SK-N-SH (cell line): ENCODE measurements at regions not wholly inside any gene's neighbourhood (a gene's known extent, or its start where the extent isn't known, plus 50 kb on each side); places are given as distances from the start of the nearest gene placed in this dataset.

ENCODE experiments used
- CTCF ChIA-PET: fragments of 300-600, 350-600 bp; formaldehyde crosslinking; extraction: SDS; loops from one replicate; lab custom pipeline; 2021; lab: Yijun Ruan, JAX
- POLR2A ChIA-PET: fragments of 350-600 bp; sonication (Branson Sonifier 250); formaldehyde crosslinking; extraction: SDS; loops from one replicate; lab custom pipeline; 2020; ENCODE audit warnings: antibody characterized with exemption, inconsistent platforms; lab: Yijun Ruan, JAX
- DNase-seq: peaks from one replicate; pipeline ENCODE4 v3.0.0; 2012
- H2AFZ ChIP-seq: fragments of 200-600 bp; sonication (generic); 2 replicates; pipeline ENCODE4 v1.8.1; 2016; ENCODE audit warnings: antibody characterized with exemption, mild to moderate bottlenecking, low read depth
- H3F3A ChIP-seq: fragments of 200-600 bp; sonication (generic); replicated peaks from 2 replicates; pipeline ENCODE3; 2016; ENCODE audit warnings: antibody characterized with exemption, mild to moderate bottlenecking; ENCODE audit not compliant: insufficient read depth
- H3K27ac ChIP-seq, 2 experiments: fragments of 200-500 bp in 1 of 2; fragments of 200-600 bp in 1 of 2; sonication (Bioruptor generic) in 1 of 2; sonication (generic), shearing (Covaris generic) in 1 of 2; 2 replicates each; pipeline versions ENCODE4 v1.5.1 to v1.6.1; 2014 to 2016; ENCODE audit warnings: low read depth in 2 of 2, inconsistent platforms in 1 of 2, low read length in 1 of 2, mild to moderate bottlenecking in 1 of 2, mixed read lengths in 1 of 2
- H3K27me3 ChIP-seq: fragments of 200-600 bp; sonication (generic), shearing (Covaris generic); 2 replicates; pipeline ENCODE4 v1.6.1; 2016; ENCODE audit warnings: mixed run types; ENCODE audit not compliant: insufficient read depth
- H3K36me3 ChIP-seq, 2 experiments: fragments of 200-500 bp in 1 of 2; fragments of 200-600 bp in 1 of 2; sonication (Bioruptor generic) in 1 of 2; sonication (generic) in 1 of 2; replicated peaks in 1 of 2; 2 replicates each; pipeline versions ENCODE3 to v1.5.1; 2014 to 2016; ENCODE audit warnings: low read length in 1 of 2, mild to moderate bottlenecking in 1 of 2; ENCODE audit not compliant: insufficient read depth in 2 of 2, control insufficient read depth in 1 of 2
- H3K4me1 ChIP-seq, 2 experiments: fragments of 200-500 bp in 1 of 2; fragments of 200-600 bp in 1 of 2; sonication (Bioruptor generic) in 1 of 2; sonication (generic), shearing (Covaris generic) in 1 of 2; 2 replicates each; pipeline versions ENCODE4 v1.5.1 to v1.6.1; 2014 to 2016; ENCODE audit warnings: low read depth in 1 of 2, low read length in 1 of 2, mixed run types in 1 of 2; ENCODE audit not compliant: insufficient read depth in 2 of 2, control insufficient read depth in 1 of 2
- H3K4me2 ChIP-seq: fragments of 200-600 bp; sonication (generic), shearing (Covaris generic); 2 replicates; pipeline ENCODE4 v1.6.1; 2017; ENCODE audit warnings: mixed run types
- H3K4me3 ChIP-seq, 2 experiments: fragments of 200-500 bp in 1 of 2; fragments of 200-600 bp in 1 of 2; sonication (Bioruptor generic) in 1 of 2; sonication (generic), shearing (Covaris generic) in 1 of 2; 2 replicates each; pipeline versions ENCODE4 v1.5.1 to v1.8.1; 2014 to 2016; ENCODE audit warnings: low read depth in 2 of 2, inconsistent platforms in 1 of 2, low read length in 1 of 2, mild to moderate bottlenecking in 1 of 2, mixed read lengths in 1 of 2, moderate library complexity in 1 of 2
- H3K79me2 ChIP-seq: fragments of 200-600 bp; sonication (generic); 2 replicates; pipeline ENCODE4 v1.8.1; 2017; ENCODE audit warnings: mild to moderate bottlenecking; ENCODE audit not compliant: insufficient read depth
- H3K9ac ChIP-seq: fragments of 200-600 bp; sonication (generic); 2 replicates; pipeline ENCODE4 v1.6.1; 2017; ENCODE audit warnings: mixed run types
- H3K9me2 ChIP-seq: fragments of 200-600 bp; sonication (generic); 2 replicates; pipeline ENCODE4 v1.6.1; 2017; ENCODE audit warnings: mixed run types
- H3K9me3 ChIP-seq: fragments of 200-600 bp; sonication (generic); 2 replicates; pipeline ENCODE4 v1.6.1; 2017; ENCODE audit warnings: mixed run types, mild to moderate bottlenecking, moderate library complexity
- H4K20me1 ChIP-seq: fragments of 200-600 bp; sonication (generic); 2 replicates; pipeline ENCODE4 v1.6.1; 2017; ENCODE audit warnings: mild to moderate bottlenecking, mixed run types; ENCODE audit not compliant: insufficient read depth
- CTCF ChIP-seq: fragments of 200-600 bp; sonication (generic); IDR thresholded peaks from 2 replicates; pipeline ENCODE4 v1.6.1; 2017; ENCODE audit warnings: antibody characterized with exemption, mild to moderate bottlenecking, moderate library complexity
- EZH2phosphoT487 ChIP-seq: fragments of 200-600 bp; sonication (generic); IDR thresholded peaks from 2 replicates; pipeline ENCODE4 v1.6.1; 2017; ENCODE audit warnings: low read depth, mixed run types, mild to moderate bottlenecking, antibody characterized with exemption, moderate library complexity, borderline replicate concordance
- FOSL2 ChIP-seq: IDR thresholded peaks from 2 replicates; pipeline ENCODE4 v1.4.0; 2012; ENCODE audit warnings: low read depth, mild to moderate bottlenecking, moderate library complexity, borderline replicate concordance
- FOXJ3 ChIP-seq: sonication (generic); formaldehyde crosslinking; IDR thresholded peaks from 2 replicates; pipeline ENCODE4 v1.5.1; 2020; ENCODE audit warnings: mild to moderate bottlenecking, missing genetic modification reagents
- IRF3 ChIP-seq: fragments of 150-350 bp; IDR thresholded peaks from 2 replicates; pipeline ENCODE4 v1.6.1; 2016; ENCODE audit warnings: mild to moderate bottlenecking, low read depth, low read length
- JUND ChIP-seq: IDR thresholded peaks from 2 replicates; pipeline ENCODE4 v1.4.0; 2012
- MXI1 ChIP-seq: IDR thresholded peaks from 2 replicates; pipeline ENCODE4 v1.6.1; 2012; ENCODE audit warnings: mild to moderate bottlenecking, low read depth, low read length, improper control_type of control experiment
- NFIC ChIP-seq: IDR thresholded peaks from 2 replicates; pipeline ENCODE4 v1.4.0; 2012; ENCODE audit warnings: borderline replicate concordance
- NRF1 ChIP-seq: IDR thresholded peaks from 2 replicates; pipeline ENCODE4 v1.6.1; 2012; ENCODE audit warnings: low read depth, mild to moderate bottlenecking, low read length
- RCOR1 ChIP-seq: fragments of 150-350 bp; IDR thresholded peaks from 2 replicates; pipeline ENCODE4 v1.6.1; 2017; ENCODE audit warnings: antibody characterized with exemption, low read length
- REST ChIP-seq: IDR thresholded peaks from 2 replicates; pipeline ENCODE4 v1.6.1; 2012; ENCODE audit warnings: mild to moderate bottlenecking, low read depth, low read length, moderate library complexity
- RFX5 ChIP-seq: IDR thresholded peaks from 2 replicates; pipeline ENCODE4 v1.6.1; 2012; ENCODE audit warnings: mild to moderate bottlenecking, improper control_type of control experiment, low read length
- RXRA ChIP-seq: IDR thresholded peaks from 2 replicates; pipeline ENCODE4 v1.4.0; 2012; ENCODE audit warnings: low read depth, mild to moderate bottlenecking, borderline replicate concordance
- SIN3A ChIP-seq: IDR thresholded peaks from 2 replicates; pipeline ENCODE4 v1.6.1; 2012; ENCODE audit warnings: low read depth, mild to moderate bottlenecking, low read length, moderate library complexity, borderline replicate concordance
- SMC3 ChIP-seq: IDR thresholded peaks from 2 replicates; pipeline ENCODE4 v1.6.1; 2012; ENCODE audit warnings: low read depth, low read length, improper control_type of control experiment
- TCF12 ChIP-seq: IDR thresholded peaks from 2 replicates; pipeline ENCODE4 v1.4.0; 2012
- TEAD4 ChIP-seq: IDR thresholded peaks from 2 replicates; pipeline ENCODE4 v1.4.0; 2012; ENCODE audit warnings: mild to moderate bottlenecking, borderline replicate concordance; ENCODE audit not compliant: insufficient read depth
- USF2 ChIP-seq: fragments of 150-350 bp; IDR thresholded peaks from 2 replicates; pipeline ENCODE4 v1.6.1; 2017; ENCODE audit warnings: antibody characterized with exemption, low read length, low read depth, borderline replicate concordance
- YY1 ChIP-seq: IDR thresholded peaks from 2 replicates; pipeline ENCODE4 v1.4.0; 2012; ENCODE audit warnings: low read depth, mild to moderate bottlenecking
- ZBTB33 ChIP-seq: IDR thresholded peaks from 2 replicates; pipeline ENCODE4 v1.4.0; 2012; ENCODE audit warnings: low read depth, borderline replicate concordance
- WGBS: methylation state at CpG from one replicate; pipeline ENCODE4 v1.1.6; 2017; ENCODE audit warnings: low lambda C conversion rate; 5-methylcytosine and 5-hydroxymethylcytosine counted together

- DNase-seq: no peak
- Histone ChIP-seq H3K79me2 (no peaks in the 10 kb centered on the region), H3K4me3 (no peak overlapping the region), H3K27me3 (no peaks in the 10 kb centered on the region), H3K9me3 (no peaks in the 10 kb centered on the region), H3K36me3 (no peaks in the 10 kb centered on the region), H3K4me2 (no peak overlapping the region), H3K9ac (no peak overlapping the region), H3K27ac (no peak overlapping the region), H3F3A (no peaks in the 10 kb centered on the region), H3K9me2 (no peaks in the 10 kb centered on the region), H4K20me1 (no peaks in the 10 kb centered on the region), H3K4me1 (no peaks in the 10 kb centered on the region), H2AFZ (no peak overlapping the region)
- TF ChIP-seq FOSL2: no peak
- TF ChIP-seq NRF1: no peak
- TF ChIP-seq REST: no peak
- TF ChIP-seq ZBTB33: no peak
- no peak for TF ChIP-seq YY1
- TF ChIP-seq NFIC: no peak
- no peak for TF ChIP-seq IRF3
- no peak for TF ChIP-seq SMC3
- TF ChIP-seq SIN3A: no peak
- no peak for TF ChIP-seq RFX5
- TF ChIP-seq RCOR1: no peak
- TF ChIP-seq JUND: no peak
- TF ChIP-seq MXI1: no peak
- no peak for TF ChIP-seq TCF12
- TF ChIP-seq FOXJ3: no peak
- no peak for TF ChIP-seq USF2
- TF ChIP-seq RXRA: no peak
- TF ChIP-seq CTCF: no peak
- no peak for TF ChIP-seq EZH2phosphoT487
- TF ChIP-seq TEAD4: no peak
- POLR2A ChIA-PET: no interaction called here
- 11% methylated on average over 3 of the region's 3 CpGs for WGBS
- CTCF ChIA-PET: interaction anchor here (0.6 kb wide), 1 partner anchor 282 kb away, joined by 3 read pairs; no protein-coding TSS in a partner anchor
These were observed 867.5 kb downstream of the TSN start for GRCh38 chr2:122622934-122623333.
